Sigmoid colon (tissue), 6 donors: ENCODE measurements at regions not wholly inside any gene's neighbourhood (a gene's known extent, or its start where the extent isn't known, plus 50 kb on each side); places are given as distances from the start of the nearest gene placed in this dataset.
A peak's percentile ranks its signal among the peaks of the same experiment; 100 is the strongest.

Source experiments
- DNase-seq: peaks from one replicate; pipeline ENCODE4 v3.0.0-alpha.2; 2019
- H3K27ac ChIP-seq, 4 donors: fragments of 200-600 bp; sonication (generic); one replicate each; pipeline ENCODE4 v1.5.1; 2016 to 2019; ENCODE audit warnings: mild to moderate bottlenecking in 1 of 4
- H3K27me3 ChIP-seq, 3 donors: fragments of 200-600 bp; sonication (generic); one replicate each; pipeline ENCODE4 v1.5.1; 2019; ENCODE audit warnings: mild to moderate bottlenecking in 1 of 3
- H3K36me3 ChIP-seq, 4 donors: fragments of 200-600 bp; sonication (generic); one replicate each; pipeline ENCODE4 v1.5.1; 2016 to 2019
- H3K4me1 ChIP-seq, 4 donors: fragments of 200-600 bp; sonication (generic); one replicate each; pipeline ENCODE4 v1.5.1; 2017 to 2019
- H3K4me3 ChIP-seq, 4 donors: fragments of 200-600 bp; sonication (generic); one replicate each; pipeline ENCODE4 v1.5.1; 2017 to 2019; ENCODE audit warnings: mild to moderate bottlenecking in 2 of 4, moderate library complexity in 1 of 4
- H3K9me3 ChIP-seq, 4 donors: fragments of 200-600 bp in 3 of 4; sonication (generic) in 3 of 4; one replicate each; pipeline versions ENCODE4 v1.5.1 to v1.6.1; 2013 to 2019
- EP300 ChIP-seq, 4 donors: sonication (generic); formaldehyde crosslinking; IDR thresholded peaks; one replicate each; pipeline ENCODE4 v1.6.1; 2017; ENCODE audit warnings: antibody characterized with exemption in 4 of 4
- POLR2A ChIP-seq, 2 donors: fragments of 450-650 bp; IDR thresholded peaks; one replicate each; pipeline ENCODE4 v1.6.1; 2016; ENCODE audit warnings: antibody characterized with exemption in 2 of 2, mild to moderate bottlenecking in 2 of 2, moderate library complexity in 2 of 2
- POLR2AphosphoS5 ChIP-seq, 4 donors: sonication (generic); formaldehyde crosslinking; IDR thresholded peaks; one replicate each; pipeline ENCODE4 v1.6.1; 2017; ENCODE audit warnings: antibody characterized with exemption in 4 of 4
- WGBS, 2 donors: extraction: QIAGEN DNeasy Blood & Tissue Kit; methylation state at CpG; one replicate each; pipeline ENCODE4 v1.1.7; 2013; 5-methylcytosine and 5-hydroxymethylcytosine counted together
- intact Hi-C: fragments of 100-400 bp; cut with DNase I; formaldehyde crosslinking; loops from one replicate; pipeline ENCODE4 v1.15.1; 2023
- TF ChIP-seq, protein P1 (sequence below), 4 experiments: fragments of 450-650 bp in 3 of 4; fragments of 200-600 bp in 1 of 4; IDR thresholded peaks; one replicate each; pipeline ENCODE4 v1.5.1; 2016 to 2019; ENCODE audit warnings: antibody characterized with exemption in 4 of 4, mild to moderate bottlenecking in 3 of 4, moderate library complexity in 2 of 4
- donor health status: healthy with polysubstance abuse.
- donor health status: healthy.

GRCh38 chr6:27176523-27177484 lies 70.7 kb upstream of the PRSS16 start:
- Histone ChIP-seq H3K4me1 (peaks cover 0 to 13% (median 3%) of the 10 kb centered on the region in 4 donors), H3K27me3 (no peaks in the 10 kb centered on the region), H3K9me3 (no peaks in the 10 kb centered on the region), H3K27ac (peak overlapping the region; percentile 85 to 91 (median 88)), H3K36me3 (no peaks in the 10 kb centered on the region), H3K4me3 (peak overlapping the region; percentile 80 to 100 (median 96))
- no peak for DNase-seq
- TF ChIP-seq EP300 (IDR thresholded peaks at IDR 0.05) (no peak), POLR2AphosphoS5 (IDR thresholded peaks at IDR 0.05) (no peak), POLR2A (IDR thresholded peaks at IDR 0.05) (no peak)
- TF ChIP-seq, protein P1, sequence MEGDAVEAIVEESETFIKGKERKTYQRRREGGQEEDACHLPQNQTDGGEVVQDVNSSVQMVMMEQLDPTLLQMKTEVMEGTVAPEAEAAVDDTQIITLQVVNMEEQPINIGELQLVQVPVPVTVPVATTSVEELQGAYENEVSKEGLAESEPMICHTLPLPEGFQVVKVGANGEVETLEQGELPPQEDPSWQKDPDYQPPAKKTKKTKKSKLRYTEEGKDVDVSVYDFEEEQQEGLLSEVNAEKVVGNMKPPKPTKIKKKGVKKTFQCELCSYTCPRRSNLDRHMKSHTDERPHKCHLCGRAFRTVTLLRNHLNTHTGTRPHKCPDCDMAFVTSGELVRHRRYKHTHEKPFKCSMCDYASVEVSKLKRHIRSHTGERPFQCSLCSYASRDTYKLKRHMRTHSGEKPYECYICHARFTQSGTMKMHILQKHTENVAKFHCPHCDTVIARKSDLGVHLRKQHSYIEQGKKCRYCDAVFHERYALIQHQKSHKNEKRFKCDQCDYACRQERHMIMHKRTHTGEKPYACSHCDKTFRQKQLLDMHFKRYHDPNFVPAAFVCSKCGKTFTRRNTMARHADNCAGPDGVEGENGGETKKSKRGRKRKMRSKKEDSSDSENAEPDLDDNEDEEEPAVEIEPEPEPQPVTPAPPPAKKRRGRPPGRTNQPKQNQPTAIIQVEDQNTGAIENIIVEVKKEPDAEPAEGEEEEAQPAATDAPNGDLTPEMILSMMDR (IDR thresholded peaks at IDR 0.05): no peak
- intact Hi-C loops: loop anchor here (1.0 to 5.0 kb wide), 7 partner anchors 30 to 720 kb away; partner anchors contain the start of gene ZNF391
- 1 to 2% methylated on average over 38 of the region's 38 CpGs for WGBS, 2 donors

GRCh38 chr6:27177485-27178406 lies 69.8 kb upstream of the PRSS16 start:
- H3K4me3 ChIP-seq: peak overlapping the region; percentile 80 to 100 (median 96)
- peak; percentile 92 for DNase-seq
- H3K36me3 ChIP-seq: no peaks in the 10 kb centered on the region
- TF ChIP-seq POLR2A (IDR thresholded peaks at IDR 0.05) (peak in 1 of 2 donors; percentile 26), POLR2AphosphoS5 (IDR thresholded peaks at IDR 0.05) (peak in 2 of 4 donors; percentile 44 to 56), EP300 (IDR thresholded peaks at IDR 0.05) (no peak)
- TF ChIP-seq, protein P1 (IDR thresholded peaks at IDR 0.05): peak in 3 of 4 experiments; percentile 28 to 34 (median 31)
- H3K27ac ChIP-seq: peak overlapping the region; percentile 85 to 91 (median 88)
- no peaks in the 10 kb centered on the region for H3K27me3 ChIP-seq
- 0 to 1% methylated on average over 39 of the region's 39 CpGs for WGBS, 2 donors
- H3K4me1 ChIP-seq: peaks cover 0 to 13% (median 3%) of the 10 kb centered on the region in 4 donors
- H3K9me3 ChIP-seq: no peaks in the 10 kb centered on the region
- intact Hi-C loops: loop anchor here (1.0 to 5.0 kb wide), 7 partner anchors 30 to 720 kb away; partner anchors contain the start of gene ZNF391

DNA sequence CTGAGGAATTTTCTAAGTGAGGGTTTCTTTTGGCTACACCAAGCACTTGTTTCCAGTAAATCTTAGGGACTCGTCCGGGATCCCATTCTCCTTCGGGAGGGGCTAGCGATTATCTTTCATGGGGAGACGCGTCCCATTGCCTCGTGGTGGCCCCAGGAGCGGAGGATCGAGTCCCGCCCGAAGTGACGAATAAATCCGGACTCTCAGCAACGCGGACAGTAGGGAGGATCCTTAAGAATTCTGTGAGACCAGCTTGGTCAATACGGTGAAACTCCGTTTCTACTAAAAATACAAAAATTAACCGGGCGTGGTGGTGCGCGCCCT lies 69.1 kb upstream of the PRSS16 start:
- no peak for DNase-seq
- no peaks in the 10 kb centered on the region for H3K27me3 ChIP-seq
- H3K27ac ChIP-seq: peak overlapping the region; percentile 85 to 91 (median 88)
- TF ChIP-seq POLR2AphosphoS5 (IDR thresholded peaks at IDR 0.05) (no peak), EP300 (IDR thresholded peaks at IDR 0.05) (no peak), POLR2A (IDR thresholded peaks at IDR 0.05) (no peak)
- TF ChIP-seq, protein P1 (IDR thresholded peaks at IDR 0.05): no peak
- intact Hi-C loops: loop anchor here (5.0 kb wide), 4 partner anchors 51 to 719 kb away; partner anchors contain the start of gene ZNF391
- H3K9me3 ChIP-seq: no peaks in the 10 kb centered on the region
- WGBS, 2 donors: 4 to 5% methylated on average over 21 of the region's 21 CpGs
- peak overlapping the region; percentile 80 to 100 (median 96) for H3K4me3 ChIP-seq
- H3K36me3 ChIP-seq: no peaks in the 10 kb centered on the region
- H3K4me1 ChIP-seq: peaks cover 0 to 13% (median 3%) of the 10 kb centered on the region in 4 donors

DNA sequence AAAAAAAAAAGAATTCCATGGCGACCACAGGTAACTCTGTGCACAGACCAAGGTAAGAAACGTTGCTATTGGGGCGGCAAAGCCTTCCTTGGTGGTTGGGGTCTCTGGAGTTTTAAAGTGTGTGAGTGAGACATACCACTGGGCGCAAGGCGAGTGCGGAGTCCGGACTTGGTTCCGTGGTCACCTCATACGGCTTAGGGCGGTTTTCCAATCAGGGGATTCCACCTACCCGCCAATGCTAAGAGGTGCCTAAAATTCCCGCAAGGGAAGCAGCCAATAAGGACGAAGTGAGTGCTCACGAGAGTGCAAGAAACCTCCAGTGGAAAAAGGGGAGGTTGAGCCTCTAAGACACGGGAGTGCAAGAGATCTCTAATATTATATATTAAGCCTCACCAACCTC lies 68.6 kb upstream of the PRSS16 start:
- H3K27me3 ChIP-seq: no peaks in the 10 kb centered on the region
- no peaks in the 10 kb centered on the region for H3K9me3 ChIP-seq
- WGBS, 2 donors: 48 to 64% methylated on average over 15 of the region's 15 CpGs
- no peak for TF ChIP-seq EP300 (IDR thresholded peaks at IDR 0.05)
- TF ChIP-seq, protein P1 (IDR thresholded peaks at IDR 0.05): no peak
- no peak for TF ChIP-seq POLR2AphosphoS5 (IDR thresholded peaks at IDR 0.05)
- no peak for TF ChIP-seq POLR2A (IDR thresholded peaks at IDR 0.05)
- peaks cover 0 to 13% (median 3%) of the 10 kb centered on the region in 4 donors for H3K4me1 ChIP-seq
- H3K4me3 ChIP-seq: peak overlapping the region; percentile 80 to 100 (median 96)
- H3K36me3 ChIP-seq: no peaks in the 10 kb centered on the region
- intact Hi-C loops: loop anchor here (5.0 kb wide), 4 partner anchors 52 to 718 kb away; partner anchors contain the start of gene ZNF391
- H3K27ac ChIP-seq: no peak overlapping the region
- DNase-seq: no peak
